Superior temporal gyrus (tissue), 1 donor: ENCODE measurements at regions not wholly inside any gene's neighbourhood (a gene's known extent, or its start where the extent isn't known, plus 50 kb on each side); places are given as distances from the start of the nearest gene placed in this dataset.
"Not testable (repeated sequence)": the region's sequence is repeated elsewhere in the genome, so short reads cannot be mapped to it uniquely, and the experiment has no call there.

Source experiments
- DNase-seq: peaks from one replicate; pipeline ENCODE4 v3.0.0-alpha.2; 2016; ENCODE audit errors: extremely low spot score

DNA sequence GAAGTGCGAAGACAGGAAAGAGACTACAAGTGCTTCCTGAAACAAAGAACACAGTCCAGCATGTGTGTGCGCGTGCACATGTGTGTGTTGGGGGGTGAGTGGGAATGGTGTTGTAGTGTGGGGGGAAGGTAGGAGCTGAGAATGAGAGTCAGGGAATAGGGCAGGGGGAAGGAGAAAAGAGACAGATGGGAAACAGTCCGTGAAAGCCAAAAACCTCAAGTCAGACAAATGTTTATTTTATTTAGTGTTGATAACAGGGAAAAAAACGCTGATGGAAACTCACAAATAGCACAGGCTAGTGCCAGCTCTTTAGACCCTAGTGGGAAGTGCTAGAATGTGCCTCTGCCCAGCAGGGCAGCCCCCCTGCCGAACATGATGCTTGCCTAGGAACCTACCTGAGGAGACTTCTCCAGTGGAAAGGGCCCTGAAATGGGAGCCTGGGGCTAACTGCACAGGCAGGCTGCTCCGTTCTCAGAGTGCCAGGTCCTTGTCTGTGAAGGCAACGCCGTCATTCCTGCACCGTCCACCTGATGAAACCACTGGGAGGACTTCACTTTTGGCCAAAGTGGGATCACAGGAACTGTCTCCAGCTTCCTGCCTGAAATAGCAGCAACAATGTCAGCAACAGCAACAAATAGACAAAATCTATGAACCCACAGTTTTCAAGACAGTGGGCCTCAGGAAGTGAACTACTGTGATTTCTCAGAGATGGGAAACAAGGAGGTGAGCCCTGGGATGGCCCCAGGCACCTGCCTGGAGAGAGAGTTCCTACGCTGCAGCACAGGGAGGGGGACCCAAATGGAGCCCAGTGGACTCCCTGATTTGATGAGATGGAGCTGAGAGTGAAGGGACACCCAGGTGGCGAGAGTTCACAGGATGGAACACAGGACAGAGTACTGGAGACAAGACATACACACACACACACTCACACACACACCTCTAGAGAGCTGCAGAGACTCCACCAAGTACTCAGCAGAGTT lies 379.7 kb downstream of the RPS24 start:
- no peak for DNase-seq

GRCh38 chr10:78414380-78414779 lies 380.7 kb downstream of the RPS24 start:
- no peak for DNase-seq

- DNase-seq, result no peak
Measured at GRCh38 chr10:78415111-78415510, 381.4 kb downstream of the RPS24 start.

DNA sequence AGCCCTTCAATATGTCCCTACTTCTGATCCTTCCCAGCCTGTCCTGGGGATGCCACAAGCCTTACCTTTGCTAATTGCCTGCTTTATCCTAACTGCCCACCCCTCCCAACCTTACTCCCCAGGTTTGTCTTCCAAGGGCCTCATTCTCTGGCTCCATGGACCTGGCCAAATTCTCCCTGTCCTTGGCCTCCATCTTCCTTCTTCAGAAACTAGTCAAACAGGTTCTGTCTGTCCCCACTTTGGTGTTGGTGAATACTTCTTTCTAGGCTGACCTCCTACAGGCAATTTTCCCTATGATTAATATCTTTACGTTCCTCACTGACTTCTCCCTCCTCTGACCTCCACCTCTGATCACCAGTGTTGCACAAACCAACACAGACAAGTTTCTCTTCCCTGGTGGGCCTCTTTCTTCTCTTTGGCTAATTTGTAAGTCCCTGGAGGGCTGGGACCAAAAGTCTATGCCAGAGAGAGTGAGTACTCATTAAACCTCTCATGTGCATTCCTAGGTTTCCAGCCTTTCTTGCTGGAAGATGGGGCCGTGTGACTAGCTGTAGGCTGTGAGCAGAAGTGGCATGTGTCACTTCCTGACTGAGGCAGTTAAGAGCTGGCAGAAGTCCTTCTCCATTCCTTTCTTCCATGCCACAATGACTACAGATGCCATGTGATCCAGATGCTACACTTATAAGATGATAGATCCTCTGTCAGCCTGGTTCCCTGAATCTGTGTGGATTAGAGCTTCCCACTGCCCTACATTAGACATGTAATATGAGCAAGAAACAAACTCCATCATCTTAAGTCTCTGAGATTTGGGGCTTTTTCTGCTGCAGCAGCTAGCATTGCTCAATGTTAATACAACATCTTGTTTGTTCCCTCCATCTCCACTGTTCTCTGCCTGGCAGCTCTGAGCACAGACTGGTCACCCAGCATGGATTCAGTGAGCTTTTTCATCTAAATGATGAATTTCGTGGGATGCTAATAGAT lies 382.7 kb downstream of the RPS24 start:
- no peak for DNase-seq

GRCh38 chr10:78417425-78418370 lies 384.0 kb downstream of the RPS24 start:
- DNase-seq, result no peak

- no peak for DNase-seq
Measured at GRCh38 chr10:78419481-78420265, 386.0 kb downstream of the RPS24 start.

GRCh38 chr10:78420946-78421735 lies 387.5 kb downstream of the RPS24 start:
- no peak for DNase-seq

- DNase-seq, result not testable (repeated sequence)
Measured at GRCh38 chr10:78424050-78424449, 390.4 kb downstream of the RPS24 start.

GRCh38 chr10:78424723-78425122 lies 391.1 kb downstream of the RPS24 start:
- no peak for DNase-seq

GRCh38 chr10:78426181-78426580 lies 392.5 kb downstream of the RPS24 start:
- no peak for DNase-seq

DNA sequence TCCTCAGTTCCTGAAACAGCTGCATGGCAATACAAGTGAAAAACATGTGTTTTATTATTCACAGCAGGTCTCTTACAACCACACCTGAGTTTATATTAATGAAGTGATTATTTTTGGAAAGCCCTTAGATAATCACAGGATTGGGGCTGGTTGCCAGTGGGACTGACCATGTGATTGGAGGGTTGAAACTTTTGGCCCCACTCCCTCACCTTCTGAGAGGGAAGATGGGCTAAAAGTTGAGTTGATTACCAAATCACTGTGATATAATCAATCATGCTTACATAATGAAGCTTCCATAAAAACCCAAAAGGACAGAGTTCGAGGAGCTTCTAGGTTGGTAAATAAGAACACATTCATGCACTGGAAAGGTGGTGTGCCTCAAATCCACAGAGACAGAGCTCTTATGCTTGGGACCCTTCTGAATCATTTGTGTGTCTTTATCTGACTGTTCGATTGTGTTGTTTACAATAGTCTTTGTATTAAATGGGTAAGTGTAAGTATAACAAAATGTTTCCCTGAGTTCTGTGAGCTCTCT lies 393.9 kb downstream of the RPS24 start:
- no peak for DNase-seq

- DNase-seq, result no peak
Measured at GRCh38 chr10:78428579-78428978, 394.9 kb downstream of the RPS24 start.

GRCh38 chr10:78429984-78430383 lies 396.3 kb downstream of the RPS24 start:
- no peak for DNase-seq

DNA sequence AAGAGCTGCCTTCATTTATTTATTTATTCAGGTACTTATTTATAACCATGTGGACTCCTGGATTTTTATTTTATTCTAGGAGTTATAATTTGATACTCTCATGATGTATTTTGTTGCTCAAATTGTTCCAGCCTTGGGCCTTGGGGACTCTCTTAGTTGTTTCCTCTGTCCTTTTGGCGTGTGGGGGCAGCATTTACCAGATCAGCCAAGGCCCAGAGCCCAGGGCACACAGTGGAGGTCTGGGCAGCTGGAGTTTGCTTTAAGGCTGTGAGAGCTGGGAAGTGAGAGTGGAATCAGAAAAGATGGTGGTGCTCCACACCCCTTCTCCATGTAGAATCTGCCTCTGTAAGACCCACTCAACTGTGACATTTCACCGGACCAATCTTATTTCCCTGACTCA lies 398.9 kb downstream of the RPS24 start:
- no peak for DNase-seq

- DNase-seq, result no peak
Measured at GRCh38 chr10:78433076-78433595, 399.5 kb downstream of the RPS24 start.

GRCh38 chr10:78433766-78434535 lies 400.3 kb downstream of the RPS24 start:
- DNase-seq, result no peak

DNA sequence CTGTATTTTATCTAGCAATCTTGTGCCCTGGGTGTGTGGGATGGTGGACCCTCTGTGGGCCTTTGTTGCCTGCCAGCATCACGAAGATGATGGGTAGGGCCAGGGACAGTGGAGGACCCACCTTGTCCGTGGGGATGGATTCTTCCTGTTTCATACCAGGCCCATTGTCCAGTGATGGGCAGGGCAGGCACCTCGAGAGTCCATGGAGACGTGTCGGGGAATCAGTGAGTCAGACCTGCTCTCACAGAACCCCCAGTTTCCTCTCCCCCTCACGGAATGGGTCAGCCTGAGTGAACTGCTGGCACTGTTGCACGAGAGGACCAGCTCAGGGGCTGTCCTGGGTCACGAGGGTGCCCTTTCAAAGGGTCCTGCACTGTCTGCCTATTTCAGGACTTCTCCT lies 401.2 kb downstream of the RPS24 start:
- DNase-seq, result no peak

GRCh38 chr10:78435484-78436221 lies 402.0 kb downstream of the RPS24 start:
- DNase-seq, result no peak
